Activated T-helper 9 cell treated with anti-CD3 and anti-CD28 coated beads, Interleukin-2, amount 50 U/mL, for 16 hours (primary cell): ENCODE measurements at regions not wholly inside any gene's neighbourhood (a gene's known extent, or its start where the extent isn't known, plus 50 kb on each side); places are given as distances from the start of the nearest gene placed in this dataset.

Source experiments
- DNase-seq: peaks from one replicate; pipeline ENCODE4 v3.0.0-alpha.2; 2020; ENCODE audit warnings: low read depth

DNA sequence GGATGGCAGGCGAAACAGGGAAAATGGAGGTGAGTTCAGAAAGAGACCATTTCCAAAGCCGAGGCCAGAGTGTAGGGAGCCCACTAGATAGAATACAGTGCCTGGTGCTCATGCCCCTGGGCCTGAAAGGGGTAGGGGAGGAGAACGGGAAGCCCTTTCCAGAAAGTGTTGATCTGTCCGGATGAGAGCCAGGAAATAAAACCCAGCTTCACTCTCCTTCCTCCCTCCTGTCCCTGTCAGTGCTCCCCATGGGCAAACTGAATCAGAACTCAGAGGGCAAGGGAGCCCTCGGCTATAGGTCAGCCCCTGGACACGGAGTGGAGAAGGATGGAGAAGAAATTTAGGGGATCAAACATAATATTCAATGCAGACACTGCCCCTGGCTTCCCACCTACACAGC is 57.7 kb upstream of the RPL38 start:
- DNase-seq: no peak

DNA sequence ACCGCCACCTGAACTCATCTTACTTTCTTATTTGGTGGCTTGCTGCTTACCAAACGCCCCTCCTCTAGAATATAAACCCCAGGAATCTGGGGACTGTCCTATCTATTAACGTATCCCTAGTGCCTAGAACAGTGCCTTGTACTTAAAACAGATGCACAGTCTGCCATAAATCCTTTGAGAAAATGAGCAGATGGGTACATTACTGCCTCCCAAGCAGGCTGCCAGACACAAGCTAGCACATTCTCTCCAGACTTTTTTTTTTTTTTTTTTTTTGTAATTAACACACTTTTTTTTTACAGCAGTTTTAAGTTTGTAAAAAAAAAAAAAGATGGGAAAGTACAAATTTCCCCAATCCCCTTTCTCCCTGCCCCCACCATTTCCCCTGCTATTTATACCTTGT is 57.3 kb upstream of the RPL38 start:
- DNase-seq: no peak

DNA sequence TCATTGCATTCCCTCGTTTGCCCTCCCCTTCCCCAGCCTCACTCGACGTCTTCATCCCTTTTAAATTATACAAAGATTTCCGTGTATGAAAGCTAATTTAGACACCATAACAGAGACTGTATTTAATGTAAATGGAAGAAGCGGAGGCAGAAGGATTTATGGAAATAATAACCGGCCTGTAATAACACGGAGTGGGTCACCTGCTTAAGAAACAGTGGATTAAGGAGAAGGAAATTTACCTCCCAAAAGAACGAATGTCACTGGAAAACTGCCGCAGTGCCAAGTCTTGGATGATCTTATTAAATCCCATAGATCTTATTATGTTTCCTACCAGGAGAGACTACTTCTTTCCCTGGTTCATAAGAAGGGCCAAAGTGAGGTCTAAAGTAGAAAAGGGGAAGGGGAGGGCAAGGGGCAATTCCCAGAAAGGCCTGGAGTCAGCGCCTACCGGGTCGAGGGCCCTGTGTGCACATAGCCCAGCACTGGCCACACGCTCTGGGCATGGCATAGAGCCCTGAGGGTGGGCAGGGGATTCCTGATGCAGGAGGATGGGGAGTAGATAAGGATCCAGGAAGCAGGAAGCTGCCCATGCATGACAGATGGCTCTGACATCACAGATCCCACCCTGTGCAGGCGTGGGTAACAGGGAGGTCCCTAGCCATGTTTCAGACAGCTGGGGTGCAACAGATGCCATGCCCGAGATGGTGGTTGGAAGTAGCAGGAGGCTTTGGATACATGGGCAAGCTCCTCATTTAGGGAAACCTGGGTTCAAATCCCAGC is 56.2 kb upstream of the RPL38 start:
- DNase-seq: no peak

DNA sequence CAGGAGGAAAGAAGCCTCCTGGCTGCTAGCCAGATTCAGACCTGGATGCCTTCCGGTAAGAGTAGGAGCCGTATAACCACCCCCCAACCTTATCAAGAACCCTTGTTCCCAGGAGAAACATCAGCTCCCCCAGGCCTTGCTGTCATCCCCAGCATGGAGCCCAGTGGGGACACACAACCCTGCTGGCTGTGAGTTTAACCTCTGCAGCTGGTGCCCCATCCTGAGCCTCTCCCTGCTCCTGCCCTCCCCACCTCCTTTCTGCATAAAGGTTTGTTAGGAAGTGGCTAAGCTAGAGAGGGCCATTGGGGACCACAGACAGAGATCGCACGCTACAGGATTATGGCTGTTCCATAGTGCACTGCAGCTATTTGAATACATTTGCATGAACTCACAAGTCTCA is 55.5 kb upstream of the RPL38 start:
- DNase-seq: no peak

DNA sequence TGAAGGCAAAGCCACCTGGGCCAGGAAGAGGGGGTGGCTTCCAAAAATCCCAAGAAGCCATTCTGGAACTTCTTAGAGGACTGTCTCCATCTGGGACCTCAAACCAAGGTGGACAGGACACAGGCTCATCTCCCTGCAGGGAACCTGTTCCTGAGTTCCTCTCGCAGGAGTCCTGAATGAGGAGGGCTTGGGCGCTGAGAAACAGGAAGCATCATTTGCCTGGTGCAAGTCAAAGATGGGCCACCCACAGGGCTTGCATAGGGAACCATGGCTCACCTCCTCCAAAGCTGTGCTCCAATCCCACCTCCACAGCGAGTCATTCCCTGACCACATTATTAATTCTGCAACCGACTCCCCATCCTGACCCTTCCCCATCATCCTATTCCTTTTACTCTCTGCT is 55.0 kb upstream of the RPL38 start:
- no peak for DNase-seq

DNA sequence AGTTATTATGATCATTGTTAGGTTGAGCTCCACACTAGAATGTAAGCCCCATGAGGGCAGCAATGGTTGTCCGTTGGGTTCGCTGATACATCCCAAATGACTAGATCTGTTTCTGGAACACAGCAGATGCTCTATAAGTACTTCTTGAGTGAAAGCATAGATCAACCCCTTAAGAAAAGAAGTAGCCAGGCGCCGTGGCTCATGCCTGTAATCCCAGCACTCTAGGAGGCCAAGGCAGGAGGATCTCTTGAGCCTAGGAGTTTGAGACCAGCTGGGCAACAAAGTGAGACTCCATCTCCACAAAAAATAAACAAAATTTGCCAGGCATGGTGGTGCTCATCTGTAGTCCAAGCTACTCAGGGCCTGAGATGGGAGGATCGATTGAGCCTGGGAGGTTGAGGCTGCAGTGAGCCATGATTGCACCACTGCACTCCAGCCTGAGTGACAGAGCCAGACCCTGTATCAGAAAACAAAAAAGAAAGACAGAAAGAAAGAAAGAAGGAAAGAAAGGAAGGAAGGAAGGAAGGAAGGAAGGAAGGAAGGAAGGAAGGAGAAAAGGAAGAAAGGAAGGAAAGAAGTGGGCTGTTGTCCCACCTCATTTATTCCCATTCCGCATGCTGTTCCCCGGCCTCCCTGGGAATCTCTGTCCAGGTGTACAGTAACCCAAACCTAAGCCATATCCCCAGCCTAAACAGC is 54.4 kb upstream of the RPL38 start:
- DNase-seq: no peak

DNA sequence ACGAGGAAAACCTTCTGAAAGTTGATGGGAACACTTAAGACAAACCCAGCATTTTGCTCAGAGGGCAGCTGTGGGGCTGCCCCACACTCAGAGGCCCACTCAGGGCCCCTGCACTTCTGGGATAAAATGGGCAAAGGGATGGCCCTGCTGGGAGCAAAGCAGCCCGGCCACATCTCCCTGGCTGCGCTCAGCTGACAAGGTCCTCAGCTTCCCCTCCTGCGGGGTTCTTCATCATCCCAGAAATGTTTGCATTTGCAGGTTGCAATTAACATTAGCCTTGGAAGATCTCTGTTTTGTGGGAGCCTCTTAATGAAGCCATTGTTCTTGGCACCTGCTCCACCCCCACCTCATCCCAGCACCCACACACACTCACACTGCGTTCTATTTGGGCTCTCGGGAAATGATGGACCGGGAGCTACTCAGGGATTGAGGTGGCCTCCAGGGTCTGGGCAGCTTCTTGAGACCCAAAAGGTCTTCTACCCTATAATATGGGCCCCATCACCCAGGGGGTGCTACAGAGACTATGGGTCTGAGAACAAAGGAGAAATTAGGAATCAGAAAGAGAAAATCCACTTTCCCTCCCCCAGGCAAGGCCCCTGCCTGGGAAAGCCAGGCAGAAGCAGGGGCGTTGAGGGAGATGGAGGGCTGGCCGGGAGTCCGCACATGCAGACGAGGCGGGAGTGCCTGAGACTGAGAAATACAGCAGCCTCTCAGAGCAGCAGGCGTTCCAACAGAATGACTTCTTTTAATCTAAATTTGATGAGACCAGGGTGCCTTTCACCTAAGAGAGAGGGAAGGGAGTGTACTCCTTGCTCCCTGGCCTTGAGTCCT is 53.7 kb upstream of the RPL38 start:
- no peak for DNase-seq

DNA sequence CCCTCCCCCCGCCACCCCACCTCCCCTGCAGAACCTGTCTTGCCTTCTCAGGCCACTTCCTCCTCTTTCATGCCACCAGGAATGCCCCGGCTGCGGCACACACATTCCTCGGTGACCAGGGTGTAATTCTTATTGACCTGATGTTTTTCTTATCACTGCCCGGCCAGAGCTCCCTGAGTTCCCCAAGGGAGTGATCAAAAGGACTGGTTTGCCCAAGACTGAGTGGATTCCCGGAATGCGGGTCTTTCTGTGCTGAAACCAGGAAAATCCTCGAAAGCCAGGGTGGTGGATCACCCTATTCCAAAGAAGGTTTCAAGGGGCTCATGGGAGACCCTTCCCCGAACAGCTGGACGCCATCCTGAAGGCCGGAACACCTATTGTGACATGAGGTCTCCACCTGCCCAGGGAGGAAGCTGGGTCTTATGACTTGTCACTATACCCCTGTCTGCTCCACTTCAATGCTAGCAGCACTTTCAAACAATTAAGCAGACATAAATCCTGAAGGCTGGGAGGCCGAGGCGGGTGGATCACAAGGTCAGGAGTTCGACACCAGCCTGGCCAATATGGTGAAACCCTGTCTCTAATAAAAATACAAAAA is 53.0 kb upstream of the RPL38 start:
- no peak for DNase-seq

DNA sequence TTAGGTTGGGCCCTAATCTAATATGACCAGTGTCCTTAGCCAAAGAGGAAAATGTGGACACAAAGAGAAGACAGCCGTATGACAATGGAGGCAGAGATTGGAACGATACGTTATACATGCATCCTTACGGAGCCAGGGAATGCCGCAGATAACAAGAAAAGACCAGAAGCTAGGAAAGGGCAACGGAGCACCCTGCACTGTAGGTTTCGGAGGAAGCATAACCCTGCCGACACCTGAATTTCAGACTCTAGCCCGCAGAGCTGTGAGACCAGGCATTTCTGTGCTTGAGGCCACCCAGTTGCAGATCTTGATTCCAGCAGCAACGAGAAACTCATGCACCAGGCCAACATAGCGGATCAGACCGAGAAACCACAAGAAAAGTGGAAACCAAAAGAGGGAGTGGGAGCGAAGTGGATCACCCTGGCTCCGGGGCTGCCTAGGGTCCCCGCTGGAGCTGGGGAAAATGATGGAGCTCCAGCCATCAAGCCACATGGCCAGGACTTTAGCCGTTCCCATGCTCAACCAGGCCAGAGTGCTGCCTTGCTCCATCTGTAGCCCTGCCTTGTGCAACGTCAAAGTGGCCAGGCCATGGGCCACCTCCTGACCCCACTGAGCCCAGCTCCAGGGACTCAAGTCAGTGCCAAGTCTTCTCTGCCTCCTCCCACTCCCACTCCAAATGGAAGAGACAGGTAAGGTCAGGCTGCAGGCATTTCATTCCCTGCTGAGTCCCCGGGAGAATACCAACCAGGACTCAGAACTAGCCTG is 51.7 kb upstream of the RPL38 start:
- DNase-seq: no peak

DNA sequence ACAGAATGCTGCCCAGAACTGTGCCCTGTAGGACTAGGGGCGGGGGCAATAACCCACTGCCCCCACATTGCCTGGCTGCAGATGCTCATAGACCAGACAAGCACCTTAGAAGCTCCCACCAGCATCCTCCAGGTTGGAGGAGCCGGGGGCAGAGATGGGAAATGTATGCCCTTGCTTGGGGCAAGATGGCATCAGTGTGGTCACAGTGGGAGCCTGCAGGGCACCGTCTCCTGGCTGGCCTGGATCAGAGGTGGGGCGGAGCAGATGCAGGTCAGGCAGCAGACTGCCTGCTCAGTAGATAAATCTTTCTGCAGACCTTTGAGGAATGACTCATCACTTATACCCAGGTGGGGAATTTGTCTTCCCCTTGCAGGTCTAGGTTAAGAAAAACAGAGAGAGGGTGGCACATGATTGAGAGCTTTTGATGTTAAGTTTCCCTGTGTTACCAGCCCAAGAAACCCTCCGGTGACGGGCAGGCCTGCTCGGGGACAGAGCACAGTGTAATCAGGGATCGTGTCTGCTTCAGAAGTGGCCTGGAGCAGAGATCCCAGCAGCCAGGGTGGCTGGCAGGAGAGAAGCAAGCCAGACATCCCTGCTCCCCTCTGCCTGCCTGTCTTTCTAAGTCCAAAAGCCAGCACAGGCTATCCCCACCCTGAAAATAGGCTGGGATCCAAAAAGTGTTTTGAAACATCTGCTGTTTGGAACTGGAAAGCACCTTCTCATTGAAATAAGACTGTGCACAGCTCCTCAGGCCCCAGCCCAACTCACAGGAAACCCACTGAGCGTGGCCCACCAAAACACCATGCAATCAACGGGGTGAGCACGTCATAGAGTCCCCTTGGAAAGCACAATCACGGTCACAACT is 50.7 kb upstream of the RPL38 start:
- DNase-seq: no peak

DNA sequence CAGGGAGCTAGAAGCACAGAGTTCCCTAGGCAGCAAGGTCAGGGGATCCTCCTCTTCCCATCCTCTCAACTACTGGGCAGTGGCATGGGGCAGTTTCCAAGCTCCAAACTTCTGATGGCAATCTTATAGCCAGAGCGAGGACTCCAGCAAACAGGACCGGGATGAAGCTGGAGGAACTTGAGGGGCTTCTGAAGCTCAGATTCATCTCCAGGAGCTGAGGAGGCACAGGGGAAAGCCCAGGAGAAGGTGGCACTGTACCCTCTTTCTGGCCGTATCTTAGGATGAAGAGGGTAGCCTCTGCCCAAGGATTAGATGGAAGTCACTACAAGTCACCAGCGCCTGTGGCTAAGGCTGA is 50.0 kb upstream of the RPL38 start:
- DNase-seq: no peak
